GM19455 (cell line): ENCODE measurements at regions not wholly inside any gene's neighbourhood (a gene's known extent, or its start where the extent isn't known, plus 50 kb on each side); places are given as distances from the start of the nearest gene placed in this dataset.

ENCODE experiments used
- ATAC-seq: cut with Tn5 transposase; IDR thresholded peaks from one replicate; pipeline ENCODE4 v1.9.1; 2021; ENCODE audit not compliant: unreplicated experiment

DNA sequence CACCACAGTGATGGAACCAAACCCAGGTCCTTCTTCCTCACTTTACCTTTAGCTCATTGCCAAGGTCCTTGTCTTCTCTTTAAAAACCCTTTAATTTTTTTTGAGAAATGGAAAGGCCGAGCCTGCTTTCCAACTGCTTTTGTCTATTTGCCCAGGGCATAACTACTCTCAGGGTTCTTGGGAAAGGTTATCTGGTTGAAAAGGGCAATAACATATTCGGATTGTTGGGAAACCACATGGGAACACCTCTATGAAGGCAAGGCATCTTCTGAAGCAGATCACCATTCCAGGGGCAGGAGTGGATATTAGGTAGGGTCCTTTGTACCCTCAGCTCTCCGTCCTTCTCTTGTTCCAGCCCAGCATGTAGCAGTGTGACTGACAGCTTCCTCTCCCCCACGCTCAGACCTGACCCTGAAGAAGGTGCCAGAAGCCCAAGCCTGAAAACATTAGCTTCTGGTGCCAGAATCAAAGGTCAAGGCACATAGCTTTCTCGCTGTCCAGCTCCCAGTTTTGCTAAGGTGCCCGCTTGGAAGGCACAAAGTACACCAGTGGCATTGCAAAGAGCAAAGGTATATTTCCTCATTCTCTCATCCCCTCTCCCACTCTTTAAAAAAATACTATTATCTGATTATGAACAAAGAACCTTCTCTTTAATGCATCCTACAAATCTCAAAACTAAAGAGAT lies 123.2 kb upstream of the LINC00305 start:
- no peak for ATAC-seq

DNA sequence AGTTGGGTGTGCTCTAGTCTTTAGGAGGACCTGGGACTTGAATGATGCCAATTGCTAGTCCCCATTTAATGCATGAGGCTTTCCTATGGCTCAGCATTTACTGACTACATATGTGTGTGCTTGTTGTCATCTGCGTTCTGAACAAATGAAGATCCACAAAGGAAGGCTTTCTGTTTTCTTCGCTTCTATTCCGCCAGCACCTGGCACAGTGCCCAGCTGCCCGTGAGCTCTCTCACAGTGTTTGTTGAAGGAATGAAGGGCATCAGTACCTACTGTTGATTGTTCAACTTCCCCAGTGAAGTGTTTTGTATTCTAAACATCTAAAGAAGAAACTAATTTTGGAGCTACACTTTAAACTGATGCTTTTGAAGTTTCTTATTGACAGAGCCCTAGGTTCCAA lies 122.4 kb upstream of the LINC00305 start:
- ATAC-seq = no peak

- no peak for ATAC-seq
Observed at GRCh38 chr18:64270608-64271007, 121.7 kb upstream of the LINC00305 start.

DNA sequence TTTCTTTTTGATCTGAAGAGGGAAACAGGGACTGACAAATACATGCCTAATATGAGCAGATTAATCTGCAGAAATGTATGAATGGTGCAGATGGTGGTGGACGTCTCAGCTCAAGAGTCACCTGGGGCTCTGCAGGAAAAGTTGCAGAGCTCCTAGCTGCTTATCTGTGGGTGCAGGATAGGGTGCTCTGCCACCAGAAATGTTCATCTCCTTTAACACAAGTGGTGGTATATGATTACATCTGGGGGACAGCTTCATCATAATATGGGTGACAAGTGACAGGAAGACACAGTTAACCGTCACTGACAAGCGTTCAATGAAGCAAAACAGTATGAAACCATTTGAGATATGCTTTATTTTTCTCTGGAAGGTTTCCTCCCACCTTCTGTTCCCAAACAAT lies 121.2 kb upstream of the LINC00305 start:
- ATAC-seq = no peak

DNA sequence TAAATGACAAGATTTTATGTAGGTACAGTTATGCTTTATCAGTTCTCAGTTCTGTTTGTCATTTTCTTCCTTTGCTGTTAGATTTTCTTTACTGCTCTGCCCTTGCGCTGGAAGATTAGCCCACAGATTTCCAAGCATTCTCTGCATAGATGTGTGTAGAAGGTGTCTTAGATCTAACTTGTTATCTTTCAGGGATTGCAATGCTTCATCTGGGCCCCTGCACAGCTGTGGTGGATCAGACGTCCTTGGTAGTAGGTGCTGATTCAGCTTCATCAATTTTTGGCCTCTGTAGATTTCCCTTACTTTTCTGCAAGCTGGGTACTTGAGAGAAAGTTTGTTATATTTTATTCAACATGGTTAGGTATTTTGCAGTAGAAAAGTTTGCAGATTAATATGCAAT lies 115.3 kb upstream of the LINC00305 start:
- ATAC-seq = no peak

GRCh38 chr18:64260810-64261209 lies 111.9 kb upstream of the LINC00305 start:
- no peak for ATAC-seq

DNA sequence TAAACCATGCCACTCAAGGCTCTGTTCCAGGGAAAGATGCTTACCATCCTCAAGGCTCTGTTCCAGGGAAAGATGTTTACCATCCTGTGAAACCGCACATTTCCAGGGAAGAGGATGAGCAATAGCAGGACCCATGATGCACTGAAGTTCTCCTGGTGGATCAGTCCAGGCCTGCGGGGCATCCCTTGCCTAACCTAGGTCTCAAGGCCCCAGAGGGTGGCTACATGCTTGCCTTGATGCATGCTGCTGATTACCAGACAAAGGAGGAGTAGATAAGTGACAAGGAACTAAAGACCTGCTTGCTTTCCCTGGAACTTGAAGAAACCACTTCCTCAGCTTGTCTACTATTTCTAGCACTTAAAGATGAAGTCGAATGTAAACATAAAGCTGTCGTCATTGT lies 111.0 kb upstream of the LINC00305 start:
- no peak for ATAC-seq

GRCh38 chr18:64258111-64258650 lies 109.3 kb upstream of the LINC00305 start:
- no peak for ATAC-seq

GRCh38 chr18:64254399-64255093 lies 105.7 kb upstream of the LINC00305 start:
- ATAC-seq = no peak

- ATAC-seq = no peak
Observed at GRCh38 chr18:64253873-64254272, 105.0 kb upstream of the LINC00305 start.

- ATAC-seq = no peak
Observed at GRCh38 chr18:64253222-64253621, 104.3 kb upstream of the LINC00305 start.

GRCh38 chr18:64248836-64249235 lies 99.9 kb upstream of the LINC00305 start:
- no peak for ATAC-seq

DNA sequence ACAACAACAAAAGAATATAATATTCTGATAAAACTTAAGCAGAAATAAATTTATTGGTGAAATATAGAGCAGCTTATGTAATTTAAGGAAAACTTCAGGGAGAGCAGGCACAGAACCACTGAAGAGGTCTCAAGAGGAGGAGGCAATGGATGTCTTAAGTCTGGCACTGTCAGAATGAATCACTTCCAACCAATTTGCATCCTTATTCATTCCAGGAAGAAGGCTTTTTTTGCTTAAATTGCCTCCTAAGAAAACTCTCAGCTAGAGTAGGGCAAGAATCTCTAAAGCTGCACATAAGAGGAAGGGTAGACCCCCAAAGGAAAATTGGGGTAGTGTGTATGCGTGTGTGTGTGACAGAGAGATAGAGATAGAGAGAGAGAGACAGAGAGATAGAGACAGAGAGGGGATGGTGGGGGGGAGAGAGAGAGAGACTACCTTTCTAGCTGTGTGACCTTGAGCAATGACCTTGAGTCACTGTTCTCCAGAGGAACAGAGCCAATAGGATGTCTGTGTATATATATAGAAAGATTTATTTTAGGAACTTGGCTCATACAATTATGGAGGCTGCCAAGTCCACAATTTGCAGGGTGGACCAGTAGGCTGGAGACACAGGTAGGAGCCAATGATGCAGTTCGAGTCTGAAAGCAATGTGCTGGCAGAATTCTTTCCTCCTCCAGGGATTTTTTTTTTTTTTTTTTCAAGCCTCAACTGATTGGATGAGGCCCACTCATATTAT lies 96.4 kb upstream of the LINC00305 start:
- ATAC-seq = no peak

DNA sequence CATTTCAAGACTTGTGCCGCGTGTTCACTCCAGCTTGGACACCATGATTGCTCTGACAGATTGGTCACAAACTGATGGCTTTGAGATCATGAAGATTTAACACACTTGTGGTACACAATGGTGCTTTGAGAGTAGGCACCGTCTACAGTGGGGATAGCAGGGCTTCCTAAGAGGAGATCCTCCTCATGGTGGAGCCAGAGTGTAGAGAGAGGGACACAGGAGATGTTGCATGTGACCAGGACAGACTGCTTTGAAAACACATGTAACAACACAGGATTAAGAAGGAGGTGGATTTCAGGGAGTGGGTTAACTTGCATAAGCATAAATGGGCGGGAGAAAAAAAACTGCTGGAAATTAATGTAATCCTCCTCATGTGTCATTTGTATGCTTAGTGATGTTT lies 95.7 kb upstream of the LINC00305 start:
- no peak for ATAC-seq

GRCh38 chr18:64240316-64240715 lies 91.4 kb upstream of the LINC00305 start:
- ATAC-seq = no peak

DNA sequence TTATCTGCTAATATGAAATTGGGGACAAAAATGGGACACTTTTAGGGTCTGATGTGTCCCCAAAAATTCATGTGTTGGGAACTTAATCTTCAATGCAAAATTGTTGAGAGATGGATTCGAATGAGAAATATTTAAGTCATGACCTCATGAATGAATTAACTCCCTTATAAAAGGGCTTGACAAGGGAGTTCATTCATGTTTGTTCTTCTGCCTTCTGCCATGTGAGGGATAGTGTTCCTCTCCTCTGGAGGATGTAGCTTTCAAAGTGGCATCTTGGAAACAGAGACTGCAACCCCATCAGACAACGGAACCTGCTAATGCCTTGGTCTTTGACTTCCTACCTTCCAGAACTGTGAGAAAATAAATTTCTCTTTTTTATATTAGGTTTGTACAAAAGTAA lies 89.2 kb upstream of the LINC00305 start:
- ATAC-seq = no peak

DNA sequence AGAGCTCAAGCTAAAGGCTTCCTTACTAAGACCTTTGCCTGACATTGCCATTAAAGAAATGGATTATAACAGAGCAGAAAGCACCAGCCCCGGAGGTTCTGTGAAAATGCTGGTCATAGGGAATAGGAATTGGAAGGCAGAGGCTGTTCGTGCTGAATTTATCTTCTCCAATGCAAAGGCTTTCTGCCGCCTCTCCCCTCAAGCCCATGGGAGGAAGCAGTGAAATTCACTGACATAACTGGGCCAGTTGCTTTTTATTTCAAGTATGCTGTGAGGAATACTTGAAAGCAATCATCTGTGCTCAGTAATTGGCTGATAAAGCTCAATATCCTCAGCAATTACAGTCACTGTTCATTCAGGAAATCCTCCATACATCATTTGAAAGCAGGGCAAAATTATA lies 85.4 kb upstream of the LINC00305 start:
- no peak for ATAC-seq

DNA sequence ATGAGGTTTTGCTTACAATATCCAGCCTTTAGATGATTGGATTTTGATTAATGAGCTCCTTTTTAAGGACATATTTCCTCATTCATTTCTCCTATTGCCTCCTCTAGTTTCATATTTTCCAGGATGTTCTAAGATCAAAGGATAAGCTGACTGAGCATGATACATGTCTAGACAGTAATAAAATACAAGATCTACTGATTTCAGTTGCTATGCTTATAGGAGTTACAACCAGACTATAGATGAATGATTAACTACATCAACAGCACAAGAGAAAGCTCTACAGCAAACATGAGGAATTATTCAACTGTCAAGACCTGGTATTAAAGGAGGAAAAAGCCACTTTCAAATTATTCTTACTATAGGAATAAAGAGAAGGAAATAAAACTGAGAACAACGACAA lies 85.0 kb upstream of the LINC00305 start:
- no peak for ATAC-seq

DNA sequence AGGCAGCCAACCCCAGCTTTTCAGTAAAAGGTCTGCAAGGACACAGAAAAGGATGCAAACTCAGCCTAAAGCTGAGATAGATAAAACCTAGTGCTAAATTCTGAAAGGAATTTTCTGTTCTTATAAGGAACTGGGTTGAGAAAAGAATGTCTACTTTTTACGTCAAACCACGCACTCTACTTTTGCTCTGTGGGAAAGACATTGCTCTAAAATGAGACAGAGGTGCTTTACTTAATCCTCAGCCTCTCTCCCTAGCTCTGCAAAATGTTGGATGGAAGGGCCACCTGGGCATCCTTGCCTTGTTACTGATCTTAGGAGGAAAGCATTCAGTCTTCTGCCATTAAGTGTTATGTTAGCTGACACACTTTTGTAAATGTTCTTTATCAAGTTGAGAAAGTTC lies 72.1 kb upstream of the LINC00305 start:
- no peak for ATAC-seq

DNA sequence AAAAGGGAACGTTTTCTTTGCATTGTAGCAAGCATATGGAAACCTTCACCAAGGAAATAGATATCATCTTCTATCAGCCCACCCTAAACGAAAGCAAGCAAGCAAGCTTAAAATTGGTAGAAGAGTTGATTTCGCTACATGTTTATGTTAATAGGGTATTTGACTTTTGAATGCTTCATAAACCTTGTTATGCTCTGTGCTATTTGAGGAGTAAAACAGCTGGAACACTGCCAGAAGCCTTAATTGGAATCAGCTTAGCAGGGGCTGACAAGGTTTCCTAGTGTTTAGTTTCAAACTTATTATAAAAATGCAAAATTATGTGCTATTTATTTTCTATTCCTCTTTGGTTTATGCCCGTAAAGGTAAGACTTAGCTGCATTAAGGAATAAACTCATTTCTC lies 70.6 kb upstream of the LINC00305 start:
- ATAC-seq = no peak

DNA sequence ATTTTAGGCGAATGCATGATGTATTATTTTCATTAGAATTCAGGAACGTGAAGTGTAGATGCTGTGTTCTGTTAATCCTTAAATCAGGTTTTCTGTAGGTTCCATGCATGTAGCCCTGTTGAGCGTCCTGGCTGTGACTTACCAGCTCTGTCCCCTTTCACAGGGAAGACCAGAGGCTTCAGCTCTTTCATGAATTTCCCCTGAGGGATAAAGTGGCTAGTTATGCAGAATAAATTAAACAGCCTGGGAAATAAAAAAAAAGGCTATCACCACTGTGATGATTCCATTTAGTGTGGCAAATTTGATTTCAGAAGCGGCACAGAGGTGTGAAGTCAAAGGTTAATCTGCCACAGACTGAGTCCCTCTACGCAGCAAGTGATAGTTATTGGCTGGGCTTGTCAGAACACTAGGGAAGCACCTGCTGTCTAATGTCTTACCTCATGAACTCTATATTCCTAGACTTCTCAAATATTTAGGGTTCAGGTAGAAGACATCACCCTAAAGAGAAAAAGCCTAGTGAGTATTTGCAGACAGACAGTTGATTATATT lies 61.6 kb upstream of the LINC00305 start:
- ATAC-seq = no peak

DNA sequence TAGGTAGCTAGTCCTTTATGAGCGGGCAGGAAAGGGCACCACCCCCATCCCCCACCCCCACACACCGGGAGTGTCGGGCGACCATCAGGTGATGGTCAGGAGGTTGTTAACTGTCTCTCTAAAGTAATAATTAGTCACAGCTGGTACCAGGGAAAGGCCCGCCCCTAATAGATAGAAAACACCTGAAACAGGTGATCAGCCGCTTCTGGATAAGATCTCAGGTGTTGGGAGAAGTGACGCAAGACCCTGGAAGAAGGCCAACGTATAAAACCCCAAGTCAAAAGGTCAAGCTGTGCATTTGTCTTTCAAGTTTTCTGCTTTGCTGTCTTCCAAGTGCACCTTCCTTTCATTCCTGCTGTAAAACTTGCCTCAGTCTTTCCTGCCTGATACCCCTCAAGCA lies 59.6 kb upstream of the LINC00305 start:
- ATAC-seq = no peak
